GM12878 (cell line): ENCODE measurements at regions not wholly inside any gene's neighbourhood (a gene's known extent, or its start where the extent isn't known, plus 50 kb on each side); places are given as distances from the start of the nearest gene placed in this dataset.

Experiments
- BACH1 ChIP-seq: fragments of 450-650 bp; IDR thresholded peaks from 2 replicates; pipeline ENCODE4 v1.6.1; 2017; ENCODE audit warnings: mild to moderate bottlenecking, borderline replicate concordance
- EZH2 ChIP-seq: IDR thresholded peaks from 2 replicates; pipeline ENCODE4 v1.6.1; 2012; ENCODE audit warnings: low read depth, mild to moderate bottlenecking, control low read depth, inconsistent platforms, low read length, borderline replicate concordance; ENCODE audit not compliant: control insufficient read depth
- MEF2B ChIP-seq: fragments of 450-650 bp; IDR thresholded peaks from 2 replicates; pipeline ENCODE4 v1.6.1; 2018; ENCODE audit warnings: mild to moderate bottlenecking, moderate library complexity; ENCODE audit not compliant: partially characterized antibody, poor library complexity, severe bottlenecking
- NFYB ChIP-seq: IDR thresholded peaks from 2 replicates; pipeline ENCODE4 v1.6.1; 2011; ENCODE audit warnings: low read depth, mild to moderate bottlenecking, low read length, improper control_type of control experiment, moderate library complexity; ENCODE audit not compliant: insufficient read depth
- POLR2A ChIP-seq: IDR thresholded peaks from 2 replicates; pipeline ENCODE4 v1.6.1; 2011; ENCODE audit warnings: low read depth, mild to moderate bottlenecking, low read length
- POLR2AphosphoS5 ChIP-seq: IDR thresholded peaks from 2 replicates; pipeline ENCODE4 v1.6.1; 2011; ENCODE audit warnings: mild to moderate bottlenecking, low read length, inconsistent platforms
- RCOR1 ChIP-seq: conservative IDR thresholded peaks from 2 replicates; pipeline ENCODE4 v1.6.1; 2012; ENCODE audit warnings: low read depth, low read length, improper control_type of control experiment
- SKIL ChIP-seq: fragments of 450-650 bp; IDR thresholded peaks from 2 replicates; pipeline ENCODE4 v1.6.1; 2017; ENCODE audit warnings: mild to moderate bottlenecking, low read depth, inconsistent platforms; ENCODE audit not compliant: poor library complexity, severe bottlenecking
- STAT3 ChIP-seq: IDR thresholded peaks from 2 replicates; pipeline ENCODE4 v1.6.1; 2011; ENCODE audit warnings: low read depth, low read length, improper control_type of control experiment
- ZNF207 ChIP-seq: fragments of 450-650 bp; IDR thresholded peaks from 2 replicates; pipeline ENCODE4 v1.6.1; 2014; ENCODE audit warnings: antibody characterized with exemption, mild to moderate bottlenecking, borderline replicate concordance
- ZNF274 ChIP-seq: IDR thresholded peaks from one replicate; pipeline ENCODE4 v1.8.0; 2011; ENCODE audit not compliant: insufficient read length, insufficient read depth
- TF ChIP-seq, protein P1 (sequence below), 3 experiments: IDR thresholded peaks in 2 of 3; conservative IDR thresholded peaks in 1 of 3; 2 replicates each; pipeline ENCODE4 v1.5.1; 2011; ENCODE audit warnings: low read depth in 3 of 3, low read length in 3 of 3, mild to moderate bottlenecking in 3 of 3, control low read depth in 2 of 3, moderate library complexity in 2 of 3, inconsistent platforms in 1 of 3, mixed read lengths in 1 of 3; ENCODE audit not compliant: control insufficient read depth in 2 of 3, insufficient read depth in 1 of 3; ENCODE audit errors: extremely low read depth in 1 of 3
- TF ChIP-seq, protein P2 (sequence below): IDR thresholded peaks from 2 replicates; pipeline ENCODE4 v1.6.1; 2012; ENCODE audit warnings: low read depth, low read length, improper control_type of control experiment
- TF ChIP-seq, protein P3 (sequence below): IDR thresholded peaks from 2 replicates; pipeline ENCODE4 v1.6.1; 2012; ENCODE audit warnings: mild to moderate bottlenecking, low read depth, low read length

DNA sequence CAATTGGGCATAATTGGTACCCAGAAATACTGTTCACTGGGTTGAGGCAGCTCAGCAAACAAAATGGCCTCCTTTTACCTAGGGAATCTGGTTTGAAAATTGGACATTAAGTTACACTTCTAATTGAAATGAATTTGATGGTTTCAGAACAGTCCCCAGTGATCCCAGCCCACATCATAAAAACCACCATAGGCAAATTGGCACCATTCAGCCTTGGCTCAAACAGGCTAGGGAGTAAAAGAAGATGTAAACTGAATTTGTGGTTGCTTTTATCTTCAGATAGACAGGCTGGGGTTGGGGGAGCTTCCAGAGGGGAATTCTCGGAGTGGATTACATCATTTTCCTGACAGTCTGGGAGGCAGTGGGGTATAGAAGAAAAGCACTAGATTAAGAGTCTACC, 576.5 kb downstream of the MID1IP1 start:
- TF ChIP-seq MEF2B (no peak), POLR2AphosphoS5 (no peak), POLR2A (no peak), BACH1 (no peak), ZNF274 (no peak), EZH2 (no peak), STAT3 (no peak), ZNF207 (no peak), RCOR1 (no peak), NFYB (no peak), SKIL (no peak)
- TF ChIP-seq, protein P1, sequence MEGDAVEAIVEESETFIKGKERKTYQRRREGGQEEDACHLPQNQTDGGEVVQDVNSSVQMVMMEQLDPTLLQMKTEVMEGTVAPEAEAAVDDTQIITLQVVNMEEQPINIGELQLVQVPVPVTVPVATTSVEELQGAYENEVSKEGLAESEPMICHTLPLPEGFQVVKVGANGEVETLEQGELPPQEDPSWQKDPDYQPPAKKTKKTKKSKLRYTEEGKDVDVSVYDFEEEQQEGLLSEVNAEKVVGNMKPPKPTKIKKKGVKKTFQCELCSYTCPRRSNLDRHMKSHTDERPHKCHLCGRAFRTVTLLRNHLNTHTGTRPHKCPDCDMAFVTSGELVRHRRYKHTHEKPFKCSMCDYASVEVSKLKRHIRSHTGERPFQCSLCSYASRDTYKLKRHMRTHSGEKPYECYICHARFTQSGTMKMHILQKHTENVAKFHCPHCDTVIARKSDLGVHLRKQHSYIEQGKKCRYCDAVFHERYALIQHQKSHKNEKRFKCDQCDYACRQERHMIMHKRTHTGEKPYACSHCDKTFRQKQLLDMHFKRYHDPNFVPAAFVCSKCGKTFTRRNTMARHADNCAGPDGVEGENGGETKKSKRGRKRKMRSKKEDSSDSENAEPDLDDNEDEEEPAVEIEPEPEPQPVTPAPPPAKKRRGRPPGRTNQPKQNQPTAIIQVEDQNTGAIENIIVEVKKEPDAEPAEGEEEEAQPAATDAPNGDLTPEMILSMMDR (IDR thresholded peaks at IDR 0.05 in 2 of 3, conservative IDR thresholded peaks at IDR 0.05 in 1 of 3; ENCODE audit: control insufficient read depth in 2 of 3, extremely low read depth in 1 of 3, insufficient read depth in 1 of 3, low read depth in 3 of 3, low read length in 3 of 3): no peak
- TF ChIP-seq, protein P2, sequence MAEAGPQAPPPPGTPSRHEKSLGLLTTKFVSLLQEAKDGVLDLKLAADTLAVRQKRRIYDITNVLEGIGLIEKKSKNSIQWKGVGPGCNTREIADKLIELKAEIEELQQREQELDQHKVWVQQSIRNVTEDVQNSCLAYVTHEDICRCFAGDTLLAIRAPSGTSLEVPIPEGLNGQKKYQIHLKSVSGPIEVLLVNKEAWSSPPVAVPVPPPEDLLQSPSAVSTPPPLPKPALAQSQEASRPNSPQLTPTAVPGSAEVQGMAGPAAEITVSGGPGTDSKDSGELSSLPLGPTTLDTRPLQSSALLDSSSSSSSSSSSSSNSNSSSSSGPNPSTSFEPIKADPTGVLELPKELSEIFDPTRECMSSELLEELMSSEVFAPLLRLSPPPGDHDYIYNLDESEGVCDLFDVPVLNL: no peak
- TF ChIP-seq, protein P3, sequence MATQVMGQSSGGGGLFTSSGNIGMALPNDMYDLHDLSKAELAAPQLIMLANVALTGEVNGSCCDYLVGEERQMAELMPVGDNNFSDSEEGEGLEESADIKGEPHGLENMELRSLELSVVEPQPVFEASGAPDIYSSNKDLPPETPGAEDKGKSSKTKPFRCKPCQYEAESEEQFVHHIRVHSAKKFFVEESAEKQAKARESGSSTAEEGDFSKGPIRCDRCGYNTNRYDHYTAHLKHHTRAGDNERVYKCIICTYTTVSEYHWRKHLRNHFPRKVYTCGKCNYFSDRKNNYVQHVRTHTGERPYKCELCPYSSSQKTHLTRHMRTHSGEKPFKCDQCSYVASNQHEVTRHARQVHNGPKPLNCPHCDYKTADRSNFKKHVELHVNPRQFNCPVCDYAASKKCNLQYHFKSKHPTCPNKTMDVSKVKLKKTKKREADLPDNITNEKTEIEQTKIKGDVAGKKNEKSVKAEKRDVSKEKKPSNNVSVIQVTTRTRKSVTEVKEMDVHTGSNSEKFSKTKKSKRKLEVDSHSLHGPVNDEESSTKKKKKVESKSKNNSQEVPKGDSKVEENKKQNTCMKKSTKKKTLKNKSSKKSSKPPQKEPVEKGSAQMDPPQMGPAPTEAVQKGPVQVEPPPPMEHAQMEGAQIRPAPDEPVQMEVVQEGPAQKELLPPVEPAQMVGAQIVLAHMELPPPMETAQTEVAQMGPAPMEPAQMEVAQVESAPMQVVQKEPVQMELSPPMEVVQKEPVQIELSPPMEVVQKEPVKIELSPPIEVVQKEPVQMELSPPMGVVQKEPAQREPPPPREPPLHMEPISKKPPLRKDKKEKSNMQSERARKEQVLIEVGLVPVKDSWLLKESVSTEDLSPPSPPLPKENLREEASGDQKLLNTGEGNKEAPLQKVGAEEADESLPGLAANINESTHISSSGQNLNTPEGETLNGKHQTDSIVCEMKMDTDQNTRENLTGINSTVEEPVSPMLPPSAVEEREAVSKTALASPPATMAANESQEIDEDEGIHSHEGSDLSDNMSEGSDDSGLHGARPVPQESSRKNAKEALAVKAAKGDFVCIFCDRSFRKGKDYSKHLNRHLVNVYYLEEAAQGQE: no peak
